ENCODE measurements at regions not wholly inside any gene's neighbourhood (a gene's known extent, or its start where the extent isn't known, plus 50 kb on each side); places are given as distances from the start of the nearest gene placed in this dataset.

GRCh38 chr5:89267788-89268187 is 384.8 kb upstream of the MEF2C start:
- no peak for TF ChIP-seq CTCF (IDR thresholded peaks at IDR 0.05; ENCODE audit: insufficient read depth, low read length, poor library complexity, severe bottlenecking)
- no peak for TF ChIP-seq EZH2phosphoT487 (conservative IDR thresholded peaks at IDR 0.05; ENCODE audit: low read length)

Data from SU-DHL-6 (cell line).